HEK293 (cell line): ENCODE measurements at regions not wholly inside any gene's neighbourhood (a gene's known extent, or its start where the extent isn't known, plus 50 kb on each side); places are given as distances from the start of the nearest gene placed in this dataset.

Experiments used
- CTCF ChIA-PET: fragments of 350-600 bp; formaldehyde crosslinking; extraction: SDS; loops from one replicate; lab custom pipeline; 2021; ENCODE audit warnings: antibody characterized with exemption; lab: Yijun Ruan, JAX
- POLR2A ChIA-PET: fragments of 300-600 bp; formaldehyde crosslinking; extraction: SDS; loops from one replicate; lab custom pipeline; 2020; ENCODE audit warnings: antibody characterized with exemption, inconsistent platforms; lab: Yijun Ruan, JAX
- H3K27ac ChIP-seq: fragments of 200-500 bp; sonication (Bioruptor generic); 2 replicates; pipeline ENCODE4 v1.5.1; 2014; ENCODE audit warnings: low read depth, low read length, control low read depth, inconsistent platforms; ENCODE audit errors: extremely low read depth
- H3K36me3 ChIP-seq, 2 experiments: fragments of 200-500 bp in 1 of 2; sonication (Bioruptor generic) in 1 of 2; 1 replicate in 1 of 2; 2 replicates in 1 of 2; pipeline ENCODE4 v1.5.1; 2014 to 2017; ENCODE audit warnings: inconsistent platforms in 2 of 2, low read length in 2 of 2; ENCODE audit not compliant: control insufficient read depth in 2 of 2, insufficient read depth in 1 of 2
- H3K4me1 ChIP-seq: fragments of 200-500 bp; sonication (Bioruptor generic); 2 replicates; pipeline ENCODE4 v1.5.1; 2014; ENCODE audit warnings: mild to moderate bottlenecking, low read length, inconsistent platforms; ENCODE audit not compliant: control insufficient read depth, insufficient read depth
- H3K4me3 ChIP-seq: 2 replicates; pipeline ENCODE4 v1.5.1; 2011; ENCODE audit warnings: low read depth, mild to moderate bottlenecking, control low read depth, low read length, moderate library complexity
- H3K9me3 ChIP-seq: fragments of 200-500 bp; sonication (Bioruptor generic); 2 replicates; pipeline ENCODE4 v1.5.1; 2014; ENCODE audit warnings: low read depth, low read length, inconsistent platforms; ENCODE audit not compliant: control insufficient read depth, insufficient read depth
- EGR2 ChIP-seq: fragments of 450-650 bp; formaldehyde crosslinking; IDR thresholded peaks from 2 replicates; pipeline ENCODE4 v1.5.1; 2016; ENCODE audit warnings: low read depth, missing biosample characterization, missing genetic modification characterization
- FEZF1 ChIP-seq: fragments of 450-650 bp; formaldehyde crosslinking; IDR thresholded peaks from 2 replicates; pipeline ENCODE4 v1.5.1; 2016; ENCODE audit warnings: missing biosample characterization, missing genetic modification characterization
- GLIS1 ChIP-seq: fragments of 450-650 bp; formaldehyde crosslinking; IDR thresholded peaks from 2 replicates; pipeline ENCODE4 v1.5.1; 2016; ENCODE audit warnings: missing biosample characterization, missing genetic modification characterization
- PATZ1 ChIP-seq: fragments of 450-650 bp; formaldehyde crosslinking; IDR thresholded peaks from 2 replicates; pipeline ENCODE4 v1.5.1; 2016; ENCODE audit warnings: missing biosample characterization, missing genetic modification characterization
- PRDM1 ChIP-seq: fragments of 450-650 bp; formaldehyde crosslinking; IDR thresholded peaks from 2 replicates; pipeline ENCODE4; 2016; ENCODE audit warnings: missing biosample characterization, missing genetic modification characterization
- PRDM2 ChIP-seq: fragments of 450-650 bp; formaldehyde crosslinking; IDR thresholded peaks from 2 replicates; pipeline ENCODE4 v1.5.1; 2016; ENCODE audit warnings: missing biosample characterization, missing genetic modification characterization, borderline replicate concordance
- WT1 ChIP-seq: fragments of 450-650 bp; formaldehyde crosslinking; IDR thresholded peaks from 2 replicates; pipeline ENCODE4 v1.5.1; 2016; ENCODE audit warnings: missing biosample characterization, missing genetic modification characterization
- ZBTB17 ChIP-seq: fragments of 450-650 bp; formaldehyde crosslinking; IDR thresholded peaks from 2 replicates; pipeline ENCODE4 v1.5.1; 2016; ENCODE audit warnings: missing biosample characterization, missing genetic modification characterization
- ZBTB21 ChIP-seq: fragments of 450-650 bp; formaldehyde crosslinking; IDR thresholded peaks from 2 replicates; pipeline ENCODE4 v1.5.1; 2017; ENCODE audit warnings: missing biosample characterization, missing genetic modification characterization
- ZBTB26 ChIP-seq: fragments of 450-650 bp; formaldehyde crosslinking; optimal IDR thresholded peaks from 2 replicates; pipeline ENCODE3; 2016; ENCODE audit warnings: missing biosample characterization, mild to moderate bottlenecking, missing genetic modification characterization
- ZBTB48 ChIP-seq: fragments of 450-650 bp; formaldehyde crosslinking; IDR thresholded peaks from 2 replicates; pipeline ENCODE4 v1.5.1; 2016; ENCODE audit warnings: missing biosample characterization, missing genetic modification characterization
- ZNF157 ChIP-seq: fragments of 450-650 bp; formaldehyde crosslinking; IDR thresholded peaks from 2 replicates; pipeline ENCODE4 v1.5.1; 2016; ENCODE audit warnings: missing biosample characterization, missing genetic modification characterization
- ZNF2 ChIP-seq: fragments of 450-650 bp; formaldehyde crosslinking; IDR thresholded peaks from 2 replicates; pipeline ENCODE4 v1.5.1; 2016; ENCODE audit warnings: missing biosample characterization, missing genetic modification characterization
- ZNF221 ChIP-seq: fragments of 450-650 bp; formaldehyde crosslinking; IDR thresholded peaks from 2 replicates; pipeline ENCODE4 v1.5.1; 2017; ENCODE audit warnings: missing biosample characterization, missing genetic modification characterization, borderline replicate concordance
- ZNF280C ChIP-seq: fragments of 450-650 bp; formaldehyde crosslinking; IDR thresholded peaks from 2 replicates; pipeline ENCODE4 v1.5.1; 2016; ENCODE audit warnings: missing biosample characterization, missing genetic modification characterization
- ZNF292 ChIP-seq: fragments of 450-650 bp; formaldehyde crosslinking; IDR thresholded peaks from 2 replicates; pipeline ENCODE4 v1.5.1; 2016; ENCODE audit warnings: low read depth, missing biosample characterization, missing genetic modification characterization, borderline replicate concordance
- ZNF324 ChIP-seq: fragments of 450-650 bp; formaldehyde crosslinking; IDR thresholded peaks from 2 replicates; pipeline ENCODE4 v1.5.1; 2016; ENCODE audit warnings: missing biosample characterization, missing genetic modification characterization
- ZNF362 ChIP-seq: fragments of 450-650 bp; formaldehyde crosslinking; IDR thresholded peaks from 2 replicates; pipeline ENCODE4 v1.5.1; 2016; ENCODE audit warnings: missing biosample characterization, missing genetic modification characterization
- ZNF529 ChIP-seq: fragments of 450-650 bp; formaldehyde crosslinking; IDR thresholded peaks from 2 replicates; pipeline ENCODE4 v1.5.1; 2017; ENCODE audit warnings: missing genetic modification characterization, missing biosample characterization; ENCODE audit not compliant: insufficient replicate concordance
- ZNF704 ChIP-seq: fragments of 450-650 bp; formaldehyde crosslinking; IDR thresholded peaks from 2 replicates; pipeline ENCODE4 v1.5.1; 2016; ENCODE audit warnings: missing biosample characterization, missing genetic modification characterization
- ZSCAN23 ChIP-seq: fragments of 450-650 bp; formaldehyde crosslinking; IDR thresholded peaks from 2 replicates; pipeline ENCODE4 v1.5.1; 2016; ENCODE audit warnings: missing biosample characterization, missing genetic modification characterization

- no peak for TF ChIP-seq ZNF704 (tag by site-specific recombination)
- no peak for TF ChIP-seq ZNF280C (tag by site-specific recombination)
These were observed 115.6 kb upstream of the SPIN4 start (continued) for GRCh38 chrX:63466690-63467089.

GRCh38 chrX:63458981-63459380 lies 107.8 kb upstream of the SPIN4 start:
- TF ChIP-seq PATZ1 (tag by site-specific recombination): no peak
- no peak for TF ChIP-seq ZNF157 (tag by site-specific recombination)
- no peak for TF ChIP-seq FEZF1 (tag by site-specific recombination)
- no peak for TF ChIP-seq ZNF529 (tag by site-specific recombination)
- TF ChIP-seq ZBTB21 (tag by site-specific recombination): no peak
- TF ChIP-seq ZNF324 (tag by site-specific recombination): no peak
- no peak for TF ChIP-seq ZNF221 (tag by site-specific recombination)
- TF ChIP-seq ZNF292: no peak
- no peak for TF ChIP-seq ZBTB48 (tag by site-specific recombination)
- TF ChIP-seq WT1 (tag by site-specific recombination): no peak
- TF ChIP-seq ZBTB17 (tag by site-specific recombination): no peak
- no peak for TF ChIP-seq ZNF2
- no peak overlapping the region for H3K4me3 ChIP-seq
- H3K4me1 ChIP-seq: no peaks in the 10 kb centered on the region
- peaks cover 7% of the 10 kb centered on the region for H3K9me3 ChIP-seq
- ChIA-PET POLR2A (no interaction called here), CTCF (interaction anchor here (1.2 kb wide), 1 partner anchor 48 kb away, joined by 3 read pairs; no protein-coding TSS in a partner anchor)
- no peak overlapping the region for H3K27ac ChIP-seq
- H3K36me3 ChIP-seq: no peaks in the 10 kb centered on the region

GRCh38 chrX:63453571-63453970 lies 102.4 kb upstream of the SPIN4 start:
- no peaks in the 10 kb centered on the region for H3K4me1 ChIP-seq
- no peaks in the 10 kb centered on the region for H3K36me3 ChIP-seq
- no peak overlapping the region for H3K27ac ChIP-seq
- CTCF ChIA-PET: no interaction called here
- H3K9me3 ChIP-seq: peaks cover 13% of the 10 kb centered on the region
- POLR2A ChIA-PET: no interaction called here
- no peak overlapping the region for H3K4me3 ChIP-seq
- TF ChIP-seq ZSCAN23 (no peak), ZBTB26 (tag by site-specific recombination) (no peak), ZNF362 (tag by site-specific recombination) (no peak), PRDM2 (tag by site-specific recombination) (no peak), EGR2 (tag by site-specific recombination) (no peak), PRDM1 (tag by site-specific recombination) (no peak), GLIS1 (tag by site-specific recombination) (no peak)
